GM13977 (cell line): ENCODE measurements at regions not wholly inside any gene's neighbourhood (a gene's known extent, or its start where the extent isn't known, plus 50 kb on each side); places are given as distances from the start of the nearest gene placed in this dataset.

Source experiments
- DNase-seq: peaks from one replicate; pipeline ENCODE4 v3.0.0; 2012; ENCODE audit warnings: low spot score
- CTCF ChIP-seq: IDR thresholded peaks from 2 replicates; pipeline ENCODE4 v1.5.1; 2012; ENCODE audit warnings: mild to moderate bottlenecking, control low read depth; ENCODE audit not compliant: insufficient read depth; ENCODE audit errors: extremely low read depth, missing control alignments
- in situ Hi-C: fragments of 300-500 bp; cut with MboI; formaldehyde crosslinking; loops from one replicate; pipeline ENCODE4 v1.12.0; 2022; ENCODE audit warnings: low sequenced_read_pairs, low pct_unique_long_range_greater_than_20kb, mixed read lengths, inconsistent platforms; ENCODE audit not compliant: unreplicated experiment

GRCh38 chr6:6780231-6780630 lies 191.7 kb downstream of the LY86 start:
- DNase-seq: no peak
- in situ Hi-C loops: loop anchor here (25.0 kb wide), 1 partner anchor 457 kb away; no protein-coding TSS in a partner anchor
- TF ChIP-seq CTCF: no peak

GRCh38 chr6:6781172-6781872 lies 192.8 kb downstream of the LY86 start:
- DNase-seq: no peak
- TF ChIP-seq CTCF: no peak
- in situ Hi-C loops: loop anchor here (25.0 kb wide), 1 partner anchor 456 kb away; no protein-coding TSS in a partner anchor

- in situ Hi-C loops: loop anchor here (25.0 kb wide), 1 partner anchor 455 kb away; no protein-coding TSS in a partner anchor
- DNase-seq: no peak
- TF ChIP-seq CTCF: no peak
These were observed 193.3 kb downstream of the LY86 start for GRCh38 chr6:6781873-6782227.

GRCh38 chr6:6783721-6784120 lies 195.2 kb downstream of the LY86 start:
- in situ Hi-C loops: loop anchor here (25.0 kb wide), 1 partner anchor 454 kb away; no protein-coding TSS in a partner anchor
- no peak for TF ChIP-seq CTCF
- DNase-seq: no peak

GRCh38 chr6:6784514-6785162 lies 196.1 kb downstream of the LY86 start:
- in situ Hi-C loops: loop anchor here (25.0 kb wide), 1 partner anchor 453 kb away; no protein-coding TSS in a partner anchor
- TF ChIP-seq CTCF: no peak
- no peak for DNase-seq

GRCh38 chr6:6785163-6785521 lies 196.6 kb downstream of the LY86 start:
- no peak for DNase-seq
- in situ Hi-C loops: loop anchor here (25.0 kb wide), 1 partner anchor 452 kb away; no protein-coding TSS in a partner anchor
- no peak for TF ChIP-seq CTCF
